PC-9 (cell line): ENCODE measurements at regions not wholly inside any gene's neighbourhood (a gene's known extent, or its start where the extent isn't known, plus 50 kb on each side); places are given as distances from the start of the nearest gene placed in this dataset.

Experiments
- BruUV-seq: library from RNA; stranded (reverse); fragments of 400-500 nt; replicated peaks from 2 replicates; lab custom pipeline; 2021; lab: Mats Ljungman, UMichigan
- CTCF ChIA-PET: fragments of 300-600 bp; sonication (Branson Sonifier 250); formaldehyde crosslinking; loops from one replicate; lab custom pipeline; 2022; ENCODE audit warnings: antibody characterized with exemption; lab: Charles Lee
- POLR2A ChIA-PET: fragments of 300-600 bp; sonication (Branson Sonifier 250); formaldehyde crosslinking; loops from one replicate; lab custom pipeline; 2022; ENCODE audit warnings: antibody characterized with exemption; ENCODE audit not compliant: unreplicated experiment; lab: Charles Lee
- DNase-seq, 2 experiments: peaks; one replicate each; pipeline versions ENCODE4 v3.0.0 to v3.0.0-alpha.2; 2015 to 2022; ENCODE audit warnings: mixed read lengths in 1 of 2
- H2AFZ ChIP-seq: fragments of 200-600 bp; sonication (generic); 2 replicates; pipeline ENCODE4 v1.8.1; 2017; ENCODE audit warnings: antibody characterized with exemption
- H3F3A ChIP-seq: fragments of 200-600 bp; sonication (generic); 2 replicates; pipeline ENCODE4 v1.8.1; 2017; ENCODE audit warnings: antibody characterized with exemption, mild to moderate bottlenecking, low read depth; ENCODE audit not compliant: insufficient read depth
- H3K27ac ChIP-seq: fragments of 200-600 bp; sonication (generic); 2 replicates; pipeline ENCODE4 v1.6.1; 2016; ENCODE audit warnings: mixed run types
- H3K27me3 ChIP-seq: fragments of 200-600 bp; sonication (generic); 2 replicates; pipeline ENCODE4 v1.6.1; 2016; ENCODE audit warnings: low read depth, mixed run types; ENCODE audit not compliant: insufficient read depth
- H3K36me3 ChIP-seq: fragments of 200-600 bp; sonication (generic); 2 replicates; pipeline ENCODE4 v1.6.1; 2016; ENCODE audit warnings: low read depth, mixed run types
- H3K4me1 ChIP-seq: fragments of 200-600 bp; sonication (generic); replicated peaks from 2 replicates; pipeline ENCODE4 v1.6.1; 2016; ENCODE audit warnings: mixed run types; ENCODE audit not compliant: insufficient read depth
- H3K4me2 ChIP-seq: fragments of 200-600 bp; sonication (generic); 2 replicates; pipeline ENCODE4 v1.6.1; 2017; ENCODE audit warnings: mixed run types
- H3K4me3 ChIP-seq: fragments of 200-600 bp; sonication (generic); 2 replicates; pipeline ENCODE4 v1.6.1; 2016; ENCODE audit warnings: mixed run types
- H3K79me2 ChIP-seq: fragments of 200-600 bp; sonication (generic); 2 replicates; pipeline ENCODE4 v1.6.1; 2017; ENCODE audit warnings: low read depth, mixed run types
- H3K9me2 ChIP-seq: fragments of 200-600 bp; sonication (generic); 2 replicates; pipeline ENCODE4 v1.8.1; 2017; ENCODE audit warnings: mild to moderate bottlenecking; ENCODE audit not compliant: insufficient read depth
- H3K9me3 ChIP-seq: fragments of 200-600 bp; sonication (generic); 2 replicates; pipeline ENCODE4 v1.8.1; 2016; ENCODE audit warnings: low read depth; ENCODE audit not compliant: insufficient read depth
- H4K20me1 ChIP-seq: fragments of 200-600 bp; sonication (generic); 2 replicates; pipeline ENCODE4 v1.8.1; 2017; ENCODE audit not compliant: insufficient read depth
- EZH2 ChIP-seq: fragments of 200-600 bp; sonication (generic); IDR thresholded peaks from 2 replicates; pipeline ENCODE4 v1.8.0; 2017; ENCODE audit warnings: antibody characterized with exemption, low read depth
- intact Hi-C: fragments of 100-400 bp; cut with micrococcal nuclease; formaldehyde crosslinking; loops from one replicate; pipeline ENCODE4 v1.10.0; 2022; ENCODE audit not compliant: unreplicated experiment
- TF ChIP-seq, protein P1 (sequence below): fragments of 200-600 bp; sonication (generic); conservative IDR thresholded peaks from 2 replicates; pipeline ENCODE4 v1.6.1; 2017; ENCODE audit warnings: mixed run types, antibody characterized with exemption, mild to moderate bottlenecking, moderate library complexity

DNA sequence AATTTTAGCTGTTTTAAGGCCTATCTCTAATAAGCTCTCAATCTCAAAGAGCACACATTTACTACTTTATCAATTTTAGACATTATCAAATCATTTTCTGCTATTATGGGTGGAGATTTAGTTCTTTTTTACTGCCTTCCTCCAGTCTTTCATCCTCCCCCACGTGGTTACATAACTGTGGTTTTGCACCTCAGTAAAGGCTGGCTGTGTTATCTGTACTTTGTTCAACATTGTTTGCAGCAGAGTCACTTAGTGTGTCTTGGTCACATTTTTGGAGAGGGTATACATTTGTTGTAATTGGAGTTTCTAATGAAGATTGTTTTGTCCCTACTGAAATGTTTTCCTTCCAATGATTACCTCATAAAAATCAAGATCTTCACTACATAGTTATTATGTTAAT lies 549.6 kb upstream of the CELF4 start:
- TF ChIP-seq, protein P1, sequence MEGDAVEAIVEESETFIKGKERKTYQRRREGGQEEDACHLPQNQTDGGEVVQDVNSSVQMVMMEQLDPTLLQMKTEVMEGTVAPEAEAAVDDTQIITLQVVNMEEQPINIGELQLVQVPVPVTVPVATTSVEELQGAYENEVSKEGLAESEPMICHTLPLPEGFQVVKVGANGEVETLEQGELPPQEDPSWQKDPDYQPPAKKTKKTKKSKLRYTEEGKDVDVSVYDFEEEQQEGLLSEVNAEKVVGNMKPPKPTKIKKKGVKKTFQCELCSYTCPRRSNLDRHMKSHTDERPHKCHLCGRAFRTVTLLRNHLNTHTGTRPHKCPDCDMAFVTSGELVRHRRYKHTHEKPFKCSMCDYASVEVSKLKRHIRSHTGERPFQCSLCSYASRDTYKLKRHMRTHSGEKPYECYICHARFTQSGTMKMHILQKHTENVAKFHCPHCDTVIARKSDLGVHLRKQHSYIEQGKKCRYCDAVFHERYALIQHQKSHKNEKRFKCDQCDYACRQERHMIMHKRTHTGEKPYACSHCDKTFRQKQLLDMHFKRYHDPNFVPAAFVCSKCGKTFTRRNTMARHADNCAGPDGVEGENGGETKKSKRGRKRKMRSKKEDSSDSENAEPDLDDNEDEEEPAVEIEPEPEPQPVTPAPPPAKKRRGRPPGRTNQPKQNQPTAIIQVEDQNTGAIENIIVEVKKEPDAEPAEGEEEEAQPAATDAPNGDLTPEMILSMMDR: no peak
- no peak for TF ChIP-seq EZH2
- intact Hi-C loops: no loop called here
- Histone ChIP-seq H2AFZ (no peak overlapping the region), H3K4me3 (no peak overlapping the region), H3K79me2 (no peaks in the 10 kb centered on the region), H3K27ac (no peak overlapping the region), H3F3A (no peaks in the 10 kb centered on the region), H3K9me3 (no peaks in the 10 kb centered on the region), H3K9me2 (no peaks in the 10 kb centered on the region), H3K4me1 (no peaks in the 10 kb centered on the region), H3K27me3 (no peaks in the 10 kb centered on the region), H3K4me2 (no peak overlapping the region), H4K20me1 (no peaks in the 10 kb centered on the region), H3K36me3 (no peaks in the 10 kb centered on the region)
- CTCF ChIA-PET: no interaction called here
- POLR2A ChIA-PET: no interaction called here
- no peak for DNase-seq
- no TSS peak for BruUV-seq

DNA sequence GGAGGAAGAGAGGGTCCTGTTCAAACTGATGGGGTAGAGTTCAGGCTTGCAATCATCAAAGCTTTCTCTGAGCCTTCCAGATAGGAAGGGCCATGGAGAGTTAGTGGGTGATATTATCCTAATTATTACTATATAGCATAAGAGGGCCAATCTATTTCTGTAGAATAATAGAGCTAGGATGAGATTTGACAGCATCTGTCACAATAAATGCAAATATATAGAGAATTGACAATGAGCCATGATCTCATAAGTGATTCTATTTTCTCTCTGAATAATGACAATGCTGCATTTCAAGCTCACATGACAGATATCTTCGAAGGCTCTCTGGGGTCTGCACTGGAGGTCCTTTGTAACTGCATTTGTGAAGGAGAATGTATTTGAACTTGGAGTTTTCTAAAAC lies 521.9 kb upstream of the CELF4 start:
- no peaks in the 10 kb centered on the region for H3K27me3 ChIP-seq
- no peaks in the 10 kb centered on the region for H3K9me3 ChIP-seq
- no TSS peak for BruUV-seq
- TF ChIP-seq, protein P1: no peak
- no peak for TF ChIP-seq EZH2
- no peaks in the 10 kb centered on the region for H3K36me3 ChIP-seq
- no peak overlapping the region for H3K4me2 ChIP-seq
- intact Hi-C loops: no loop called here
- no peaks in the 10 kb centered on the region for H3F3A ChIP-seq
- DNase-seq: no peak
- no peak overlapping the region for H2AFZ ChIP-seq
- CTCF ChIA-PET: no interaction called here
- POLR2A ChIA-PET: no interaction called here
- no peaks in the 10 kb centered on the region for H3K79me2 ChIP-seq
- H3K9me2 ChIP-seq: no peaks in the 10 kb centered on the region
- H3K4me3 ChIP-seq: no peak overlapping the region
- H3K27ac ChIP-seq: no peak overlapping the region
- no peaks in the 10 kb centered on the region for H4K20me1 ChIP-seq
- H3K4me1 ChIP-seq: no peaks in the 10 kb centered on the region

DNA sequence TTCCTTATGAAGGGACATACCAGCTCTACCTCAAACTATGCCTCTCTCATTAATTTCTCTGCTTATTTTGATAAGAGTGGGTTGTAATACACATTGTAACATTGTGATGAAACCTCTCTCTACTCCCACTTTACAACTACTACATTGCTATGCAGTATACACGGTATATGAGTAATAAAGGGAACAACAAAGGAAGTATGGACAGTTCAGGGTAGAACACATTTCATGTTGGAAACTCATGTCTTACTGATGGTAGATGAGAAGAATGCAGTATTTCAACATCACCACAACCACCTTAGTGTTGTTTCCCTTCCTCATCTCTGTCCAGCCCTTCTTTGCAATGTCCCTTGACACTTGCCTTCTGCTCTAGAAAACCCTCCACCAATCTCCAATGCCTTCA lies 515.9 kb upstream of the CELF4 start:
- POLR2A ChIA-PET: no interaction called here

More for the DNA sequence above, 515.9 kb upstream of the CELF4 start:
- no peaks in the 10 kb centered on the region for H4K20me1 ChIP-seq
- H3K27ac ChIP-seq: no peak overlapping the region
- H3K79me2 ChIP-seq: no peaks in the 10 kb centered on the region
- H3K4me3 ChIP-seq: no peak overlapping the region
- no peaks in the 10 kb centered on the region for H3K9me2 ChIP-seq
- no peaks in the 10 kb centered on the region for H3F3A ChIP-seq
- no peaks in the 10 kb centered on the region for H3K4me1 ChIP-seq
- CTCF ChIA-PET: no interaction called here
- intact Hi-C loops: no loop called here
- no peak overlapping the region for H2AFZ ChIP-seq
- no peaks in the 10 kb centered on the region for H3K27me3 ChIP-seq
- no peak for DNase-seq
- TF ChIP-seq, protein P1: no peak
- no peak for TF ChIP-seq EZH2
- H3K36me3 ChIP-seq: no peaks in the 10 kb centered on the region
- H3K4me2 ChIP-seq: no peak overlapping the region
- no TSS peak for BruUV-seq
- H3K9me3 ChIP-seq: no peaks in the 10 kb centered on the region
